HG02588 (cell line): ENCODE measurements at regions not wholly inside any gene's neighbourhood (a gene's known extent, or its start where the extent isn't known, plus 50 kb on each side); places are given as distances from the start of the nearest gene placed in this dataset.
"Not testable (repeated sequence)": the region's sequence is repeated elsewhere in the genome, so short reads cannot be mapped to it uniquely, and the experiment has no call there.

Source experiments
- ATAC-seq: cut with Tn5 transposase; IDR thresholded peaks from one replicate; pipeline ENCODE4 v1.9.1; 2021; ENCODE audit warnings: mild to moderate bottlenecking, moderate library complexity; ENCODE audit not compliant: unreplicated experiment

DNA sequence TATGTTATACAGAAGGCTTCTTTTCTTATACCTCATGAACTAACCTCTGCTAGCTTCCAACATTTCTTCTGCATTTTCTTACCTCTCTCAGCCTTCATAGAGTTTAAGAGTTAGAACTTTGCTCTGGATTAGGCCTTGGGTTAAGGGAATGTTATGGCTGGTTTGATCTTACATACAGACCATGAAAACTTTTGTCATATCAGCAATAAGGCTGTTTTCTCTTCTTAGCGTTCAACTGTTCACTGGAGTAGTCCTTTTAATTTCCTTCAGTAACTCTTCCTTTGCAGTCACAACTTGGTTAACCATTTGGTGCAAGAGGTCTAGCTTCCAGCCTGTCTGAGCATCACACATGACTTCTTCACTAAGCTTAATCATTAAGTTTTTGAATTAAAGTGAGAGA, 329.0 kb upstream of the CCNG1 start:
- no peak for ATAC-seq

DNA sequence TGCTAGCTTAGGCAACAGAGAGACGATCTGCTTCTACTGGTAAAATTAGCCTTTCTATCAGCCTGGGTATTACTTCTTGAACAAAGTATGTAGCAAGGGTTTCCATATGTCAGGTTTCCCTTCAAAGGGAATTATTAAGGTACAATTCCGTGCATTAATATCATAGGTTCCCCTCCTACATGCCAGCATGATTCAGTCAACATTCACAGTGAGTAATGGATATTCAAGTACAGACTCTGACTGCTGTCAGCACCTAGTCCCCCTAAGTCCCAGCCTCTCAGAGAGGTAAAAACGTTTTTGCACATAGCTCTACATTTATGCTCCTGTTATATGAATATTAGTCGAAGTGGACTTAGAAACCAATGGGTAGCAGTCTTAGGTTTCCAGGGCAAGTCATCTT, 322.4 kb upstream of the CCNG1 start:
- no peak for ATAC-seq

DNA sequence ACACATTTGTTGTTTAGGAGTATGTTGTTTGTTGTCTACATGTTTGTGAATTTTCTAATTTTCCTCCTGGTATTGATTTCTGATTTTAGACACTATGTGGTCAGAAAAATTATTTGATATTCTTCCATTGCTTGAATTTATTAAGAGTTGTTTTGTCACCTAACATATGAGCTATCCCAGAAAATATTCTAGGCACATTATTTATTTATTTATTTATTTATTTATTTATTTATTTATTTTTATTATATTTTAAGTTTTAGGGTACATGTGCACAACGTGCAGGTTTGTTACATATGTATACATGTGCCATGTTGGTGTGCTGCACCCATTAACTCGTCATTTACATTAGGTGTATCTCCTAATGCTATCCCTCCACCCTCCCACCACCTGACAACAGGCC, 320.8 kb upstream of the CCNG1 start:
- ATAC-seq: not testable (repeated sequence)

DNA sequence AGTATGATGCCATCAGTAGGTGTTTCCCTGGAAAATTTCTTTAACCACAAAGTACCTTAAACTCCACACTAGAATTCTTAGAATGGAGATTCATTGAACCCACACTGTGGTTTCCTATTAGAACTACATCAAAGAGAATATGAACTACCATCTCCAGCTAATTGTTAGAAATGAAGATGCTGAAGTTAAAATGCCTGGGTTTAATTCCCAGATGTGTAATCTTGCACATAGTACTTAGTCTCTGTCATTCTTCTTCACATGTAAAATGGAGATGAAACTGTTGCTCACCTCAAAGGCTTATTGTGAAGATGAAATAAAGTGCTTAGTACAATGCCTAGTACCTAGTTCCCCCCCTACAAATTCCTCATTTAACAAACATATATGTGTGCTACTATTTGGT, 303.3 kb upstream of the CCNG1 start:
- ATAC-seq: no peak

DNA sequence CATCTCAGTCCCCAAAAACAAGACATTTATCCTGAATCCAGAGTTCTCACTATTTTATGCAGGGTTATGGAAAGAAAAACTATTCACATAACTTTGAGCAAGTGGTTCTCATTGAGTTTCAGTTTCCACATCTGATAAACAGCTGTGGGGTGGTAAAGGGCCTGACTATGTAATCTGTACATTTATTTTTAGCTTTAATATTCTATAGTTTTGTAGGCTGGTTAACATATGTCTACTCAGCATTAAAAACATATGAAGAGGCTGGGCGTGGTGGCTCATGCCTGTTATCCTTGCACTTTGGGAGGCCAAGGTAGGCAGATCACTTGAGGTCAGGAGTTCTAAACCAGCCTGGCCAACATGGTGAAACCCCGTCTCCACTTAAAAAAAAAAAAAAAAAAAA, 301.5 kb upstream of the CCNG1 start:
- ATAC-seq: no peak

DNA sequence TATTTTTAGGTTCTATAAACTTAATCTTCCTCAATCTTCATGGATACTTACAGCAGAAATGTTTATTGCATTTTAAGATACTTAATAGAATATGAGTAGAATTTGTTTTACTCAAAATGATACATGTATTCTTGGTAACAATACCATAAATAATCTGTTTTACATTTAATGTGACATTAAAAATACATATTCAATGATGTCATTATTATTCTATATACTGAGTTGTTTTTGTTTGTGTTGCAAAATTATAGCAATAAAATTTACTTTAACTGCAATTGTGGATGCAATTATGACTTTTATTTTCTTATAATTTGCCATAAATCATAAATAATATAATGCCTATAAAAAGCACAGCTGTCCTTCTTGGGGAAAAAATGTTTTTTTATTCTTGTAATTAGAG, 275.9 kb upstream of the CCNG1 start:
- ATAC-seq: no peak

DNA sequence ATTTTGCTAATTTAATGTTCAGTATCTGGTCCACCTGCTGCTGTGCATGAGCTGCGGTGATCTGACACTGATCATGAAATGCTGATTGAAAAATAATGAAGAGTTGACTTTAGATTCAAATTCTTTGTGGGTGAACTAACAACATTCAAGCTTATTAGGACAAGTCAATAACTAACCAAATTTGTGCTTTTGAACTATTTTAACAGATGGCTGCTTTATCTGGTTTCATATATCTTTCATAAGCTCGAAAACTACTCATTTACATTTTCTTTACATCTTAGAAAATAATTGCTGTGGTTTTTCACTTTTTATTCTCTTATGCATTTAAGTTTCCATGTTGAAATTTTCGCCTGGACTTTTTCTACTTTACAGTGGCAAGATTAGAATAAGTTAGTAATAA, 274.8 kb upstream of the CCNG1 start:
- no peak for ATAC-seq

DNA sequence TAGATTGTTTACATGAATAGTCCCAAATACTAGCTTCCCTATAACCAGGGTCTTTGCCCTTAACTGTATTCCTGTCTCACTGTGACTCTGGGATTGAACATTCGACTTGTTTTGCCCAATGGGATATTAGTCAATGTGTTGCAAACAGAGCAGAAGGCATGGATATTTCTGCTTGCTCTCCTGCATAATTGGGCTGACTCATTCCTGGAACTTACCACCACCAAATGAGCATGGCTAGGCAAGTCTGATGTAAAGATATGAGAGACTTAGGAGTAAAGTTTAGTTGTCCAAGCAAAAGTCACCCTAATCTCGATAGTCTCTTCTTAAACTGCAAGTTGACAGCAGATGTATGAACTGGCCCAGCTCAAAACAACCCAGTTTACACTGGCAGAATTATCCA, 273.5 kb upstream of the CCNG1 start:
- no peak for ATAC-seq

DNA sequence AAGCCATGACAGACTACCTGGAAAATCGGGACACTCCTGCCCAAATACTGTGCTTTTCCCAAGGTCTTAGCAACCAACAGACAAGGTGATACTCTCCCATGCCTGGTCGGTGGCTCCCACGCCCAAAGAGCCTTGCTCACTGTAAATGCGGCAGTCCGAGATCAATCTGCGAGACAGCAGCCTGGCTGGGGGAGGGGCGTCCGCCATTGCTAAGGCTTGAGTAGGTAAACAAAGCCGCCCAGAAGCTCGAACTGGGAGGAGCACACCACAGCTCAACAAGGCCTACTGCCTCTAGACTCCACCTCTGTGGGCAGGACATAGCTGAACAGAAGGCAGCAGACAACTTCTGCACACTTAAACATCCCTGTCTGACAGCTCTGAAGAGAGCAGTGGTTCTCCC, 272.1 kb upstream of the CCNG1 start:
- ATAC-seq: no peak

DNA sequence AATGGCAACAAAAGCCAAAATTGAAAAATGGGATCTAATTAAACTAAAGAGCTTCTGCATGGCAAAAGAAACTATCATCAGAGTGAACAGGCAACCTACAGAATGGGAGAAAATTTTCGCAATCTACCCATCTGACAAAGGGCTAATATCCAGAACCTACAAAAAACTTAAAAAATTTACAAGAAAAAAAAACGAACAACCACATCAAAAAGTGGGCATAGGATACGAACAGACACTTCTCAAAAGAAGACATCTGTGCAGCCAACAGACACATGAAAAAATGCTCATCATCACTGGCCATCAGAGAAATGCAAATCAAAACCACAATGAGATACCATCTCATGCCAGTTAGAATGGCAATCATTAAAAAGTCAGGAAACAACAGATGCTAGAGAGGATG, 267.2 kb upstream of the CCNG1 start:
- not testable (repeated sequence) for ATAC-seq

DNA sequence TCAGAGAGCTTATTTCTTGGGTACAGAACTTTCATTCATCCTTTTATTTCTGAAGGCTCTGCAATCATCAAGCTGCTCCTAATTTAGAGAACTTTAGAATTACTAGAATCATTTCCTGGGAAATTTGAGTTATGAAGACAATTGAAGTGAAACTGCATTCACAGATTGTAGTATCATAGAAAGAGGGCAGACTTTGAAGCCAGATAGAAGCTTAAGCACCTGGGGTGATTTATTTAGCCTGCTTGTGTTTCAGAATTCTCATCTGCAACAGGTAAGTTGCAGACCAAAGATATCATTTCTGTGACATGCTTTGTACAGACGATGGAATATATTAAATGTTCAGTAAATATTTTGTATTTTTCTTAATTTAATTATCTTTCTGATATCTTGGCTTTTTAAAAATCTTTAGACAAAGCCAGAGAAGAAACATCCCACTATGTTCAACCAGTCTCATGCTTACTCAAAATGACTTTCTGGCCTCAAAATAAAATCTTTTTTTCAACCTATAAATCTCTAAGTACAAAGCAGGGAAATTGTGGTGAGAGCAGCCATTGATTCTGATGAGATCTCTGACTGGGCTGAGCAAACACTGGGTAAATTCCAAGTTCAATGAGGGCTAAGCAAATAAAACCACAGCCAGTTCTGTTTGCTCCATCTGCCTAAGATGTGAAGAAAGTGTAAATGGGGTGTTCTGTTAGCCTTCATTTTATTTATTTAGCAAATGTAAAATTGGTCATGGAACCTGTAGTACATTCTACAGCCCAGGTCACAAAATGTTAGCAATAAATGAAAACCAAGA, 264.7 kb upstream of the CCNG1 start:
- no peak for ATAC-seq

DNA sequence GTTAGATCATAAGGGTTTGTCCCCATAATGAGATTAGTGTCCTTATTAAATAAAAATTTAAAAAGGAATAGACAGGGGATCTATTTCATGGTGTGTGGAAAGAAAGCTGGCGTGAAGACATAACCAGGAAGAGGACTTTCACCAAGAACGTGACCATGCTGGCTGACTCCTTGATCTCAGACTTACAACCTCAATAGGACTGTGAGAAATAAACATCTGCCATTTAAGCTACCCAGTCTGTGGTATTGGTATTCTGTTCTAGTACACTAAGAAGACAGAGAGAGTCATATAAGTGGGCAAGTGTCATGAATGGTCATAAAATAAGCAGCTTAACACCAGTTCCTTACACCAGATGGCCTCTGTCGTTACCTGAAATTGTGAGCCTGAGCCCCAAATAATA, 259.4 kb upstream of the CCNG1 start:
- ATAC-seq: no peak

DNA sequence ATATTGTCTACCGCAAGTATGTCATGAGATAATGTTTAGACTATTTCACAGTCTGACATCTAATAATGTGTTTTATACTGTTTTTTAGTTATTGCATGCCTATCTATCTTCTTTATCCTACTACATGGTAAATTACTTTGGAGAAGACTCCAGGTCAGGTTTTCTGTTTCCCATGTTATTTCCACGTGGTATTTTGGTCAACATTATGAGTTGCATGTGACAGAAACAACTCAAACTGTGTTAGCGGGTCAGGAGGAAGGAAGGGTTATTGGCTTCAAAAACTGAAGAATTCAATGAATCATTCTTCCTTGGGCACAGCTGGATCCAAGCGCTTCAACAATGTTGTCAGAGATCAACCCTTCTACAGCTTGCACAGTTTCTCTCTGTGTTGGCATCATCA, 252.1 kb upstream of the CCNG1 start:
- ATAC-seq: no peak

DNA sequence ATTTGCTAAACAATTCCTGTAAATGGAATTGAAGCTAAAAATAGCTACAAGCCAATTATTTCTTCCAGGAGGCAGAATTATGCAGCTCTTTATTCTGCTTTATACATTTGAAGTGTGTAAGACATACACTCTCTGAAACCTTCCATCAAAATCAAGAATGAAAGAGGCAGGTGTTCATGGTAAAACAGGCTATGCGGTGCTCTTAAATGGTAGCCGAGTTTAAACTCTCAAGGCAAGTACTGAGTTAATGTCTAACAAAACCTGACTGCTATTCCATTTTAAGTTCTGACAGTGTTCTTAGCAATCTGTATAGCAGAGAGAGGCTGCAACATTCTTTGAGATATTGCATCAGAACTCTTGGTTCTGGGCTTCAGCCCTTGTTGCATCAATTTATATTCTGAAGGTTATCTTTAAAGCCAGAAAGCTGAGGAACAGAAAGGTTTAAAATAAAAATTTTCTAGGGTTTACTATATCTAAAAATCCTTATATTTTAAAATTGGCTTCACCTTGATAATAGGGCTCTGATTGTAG, 248.3 kb upstream of the CCNG1 start:
- ATAC-seq: no peak

DNA sequence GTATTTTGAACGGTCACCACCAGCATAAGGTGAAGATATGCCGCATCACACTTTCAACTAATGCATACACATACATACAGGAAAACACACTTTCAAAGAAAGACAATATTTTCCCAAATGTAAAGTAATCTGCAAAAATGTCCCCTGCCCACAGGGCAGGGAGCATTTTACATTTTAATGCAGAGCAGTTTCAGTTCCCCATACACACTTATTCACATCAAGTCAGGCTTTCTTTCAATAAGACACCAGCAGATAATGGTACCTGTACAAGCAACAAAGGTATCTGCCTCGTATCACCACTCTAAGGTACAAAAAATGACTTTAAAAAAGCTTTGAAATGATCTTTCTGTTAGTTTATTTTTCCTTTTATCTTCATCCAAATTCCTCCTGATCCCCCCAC, 247.1 kb upstream of the CCNG1 start:
- ATAC-seq: no peak

DNA sequence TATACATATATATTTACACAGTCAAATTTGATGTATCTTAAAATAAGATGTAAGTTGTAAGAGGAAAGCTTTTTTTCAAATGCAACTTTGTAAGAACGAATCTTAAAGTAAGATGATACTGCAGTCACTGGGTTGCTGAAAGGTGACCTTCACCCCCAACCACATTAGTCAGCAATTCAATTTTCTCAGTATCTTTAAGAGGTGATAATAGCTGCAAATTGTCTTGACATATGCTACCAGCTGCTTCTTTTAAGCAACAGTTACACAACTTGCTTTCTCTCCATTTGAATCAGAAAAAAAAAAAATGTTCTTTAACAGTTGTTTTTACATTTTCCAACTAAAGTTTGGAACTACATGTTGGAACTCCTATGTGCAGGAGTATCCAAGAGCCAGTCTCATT, 246.6 kb upstream of the CCNG1 start:
- ATAC-seq: no peak

DNA sequence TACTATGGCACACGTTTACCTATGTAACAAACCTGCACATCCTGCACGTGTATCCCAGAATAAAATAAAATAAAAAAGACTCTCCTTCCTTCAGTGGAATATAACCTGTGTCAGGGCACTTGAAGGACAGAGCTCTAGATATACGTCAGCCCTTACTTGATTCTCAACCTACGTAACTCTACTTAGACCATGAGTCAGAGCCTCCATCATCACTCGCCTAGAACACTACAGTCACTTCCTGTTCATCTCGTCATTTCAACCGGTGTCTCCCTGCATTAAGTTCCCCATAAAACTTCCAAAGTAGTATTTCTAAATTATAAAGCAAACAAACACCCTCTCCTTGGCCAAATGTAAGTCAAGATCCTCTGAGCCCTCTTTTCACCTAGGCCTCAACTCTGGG, 243.5 kb upstream of the CCNG1 start:
- ATAC-seq: no peak

DNA sequence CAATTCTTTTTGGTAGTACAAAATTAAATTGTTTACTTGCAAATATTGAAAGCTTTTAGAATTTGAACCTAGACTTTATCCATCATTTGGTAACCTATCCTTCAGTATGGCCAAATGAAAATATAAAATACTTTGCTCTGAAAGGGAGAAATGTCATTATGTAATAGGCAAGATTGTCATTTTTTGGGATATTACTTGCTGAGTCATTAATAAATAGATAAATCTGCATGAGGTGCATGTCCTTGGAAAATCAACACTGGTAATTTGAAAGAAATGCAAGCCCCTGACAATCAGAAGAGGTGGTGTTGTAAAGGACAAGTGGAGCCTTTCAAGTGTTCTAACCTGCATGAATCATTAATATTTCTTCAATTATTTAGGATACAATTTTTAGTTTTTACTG, 231.8 kb upstream of the CCNG1 start:
- no peak for ATAC-seq

DNA sequence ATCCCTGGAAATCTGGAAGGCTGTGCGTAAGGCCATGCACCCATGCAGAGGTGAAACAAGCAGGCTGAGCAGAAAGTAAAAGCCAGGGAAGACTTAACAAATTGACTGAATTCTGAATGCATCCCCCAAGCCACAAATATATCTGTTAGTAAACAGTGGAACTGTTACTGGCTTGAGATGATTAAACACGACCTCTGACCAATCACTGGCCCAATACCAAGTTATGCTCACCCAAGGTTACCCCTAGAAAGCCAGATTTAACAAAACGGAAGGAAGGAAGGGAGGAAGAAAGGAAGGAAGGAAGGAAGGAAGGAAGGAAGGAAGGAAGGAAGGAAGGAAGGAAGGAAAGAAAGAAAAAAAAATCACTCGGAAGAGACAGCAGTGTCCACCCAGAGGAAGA, 215.8 kb upstream of the CCNG1 start:
- no peak for ATAC-seq

DNA sequence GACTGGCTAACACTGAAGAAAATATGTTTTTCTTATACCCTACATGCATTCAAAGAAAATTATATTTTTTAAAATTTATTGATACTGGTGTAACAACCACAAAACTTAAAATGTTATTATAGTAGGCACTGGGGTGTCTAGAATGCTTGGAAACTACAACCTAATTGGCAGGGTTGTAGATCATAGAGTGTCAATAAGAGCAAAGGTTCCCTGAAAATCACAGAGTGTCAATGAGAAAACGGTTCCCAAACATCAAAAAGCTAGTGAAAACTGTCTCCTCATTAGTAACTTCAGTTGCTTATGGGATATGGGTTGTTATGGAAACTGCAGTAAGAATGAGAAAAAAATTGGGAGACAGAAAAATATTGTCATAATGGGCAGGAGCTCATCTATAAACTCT, 214.4 kb upstream of the CCNG1 start:
- no peak for ATAC-seq

DNA sequence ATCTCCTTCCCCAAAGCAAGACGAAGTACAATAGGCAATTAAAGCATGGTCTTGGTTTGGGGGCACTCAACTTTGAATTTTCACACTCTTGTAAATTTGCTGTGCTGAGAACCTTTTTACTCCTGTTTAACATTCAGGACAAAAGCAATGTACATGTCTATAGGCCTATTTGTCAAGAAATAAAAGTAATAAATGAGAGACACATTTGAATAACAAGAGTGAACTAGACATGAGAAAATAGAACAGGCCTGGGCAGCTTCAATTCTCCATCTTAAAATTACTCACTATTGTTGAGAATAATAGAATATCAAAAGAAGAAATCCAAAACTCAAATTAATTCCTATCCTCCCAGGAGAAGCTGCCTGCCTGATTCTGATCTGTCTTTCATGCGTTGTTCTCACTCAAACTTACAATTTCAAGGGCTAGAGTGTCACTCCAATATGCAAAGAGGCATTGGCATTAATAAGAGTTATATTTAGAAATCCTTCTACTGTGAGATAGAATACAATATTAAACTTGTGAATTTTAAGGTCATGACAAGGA, 192.9 kb upstream of the CCNG1 start:
- no peak for ATAC-seq

DNA sequence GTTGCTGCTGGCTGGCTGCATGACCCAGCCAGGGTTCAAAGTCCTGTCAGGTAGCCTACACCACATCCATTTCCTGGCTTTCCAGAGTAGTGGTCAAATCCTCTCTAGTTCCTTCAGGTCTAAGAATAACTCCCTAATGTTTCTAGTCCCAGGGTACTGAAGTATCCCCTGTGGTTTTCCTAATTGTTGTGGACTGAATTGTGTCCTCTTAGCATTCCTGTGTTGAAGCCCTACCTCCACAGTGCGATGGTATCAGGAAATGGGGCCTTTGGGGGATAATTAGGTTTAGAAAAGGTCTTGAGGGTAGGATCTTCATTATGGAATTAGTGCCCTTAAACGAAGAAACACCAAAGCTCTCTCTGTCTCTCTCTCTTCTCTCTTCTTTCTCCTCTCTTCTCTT, 191.8 kb upstream of the CCNG1 start:
- ATAC-seq: no peak

DNA sequence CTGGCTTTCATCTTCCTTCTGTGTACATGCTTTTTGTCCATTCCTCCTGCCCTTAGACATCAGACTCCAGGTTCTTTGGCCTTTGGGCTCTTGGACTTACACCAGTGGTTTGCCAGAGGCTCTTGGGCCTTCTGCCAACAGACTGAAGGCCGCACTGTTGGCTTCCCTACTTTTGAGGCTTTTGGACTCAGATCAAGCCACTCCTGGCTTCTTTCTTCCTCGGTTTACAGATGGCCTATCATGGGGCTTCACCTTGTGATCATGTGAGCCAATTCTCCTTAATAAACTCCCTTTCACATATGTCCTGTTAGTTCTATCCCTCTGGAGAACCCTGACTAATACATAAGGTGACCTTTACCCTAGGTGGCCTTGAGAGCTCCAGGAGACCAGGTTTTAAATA, 189.1 kb upstream of the CCNG1 start:
- no peak for ATAC-seq
